Uterus (tissue), 3 donors: ENCODE measurements at regions not wholly inside any gene's neighbourhood (a gene's known extent, or its start where the extent isn't known, plus 50 kb on each side); places are given as distances from the start of the nearest gene placed in this dataset.

Experiments
- DNase-seq, 2 donors: peaks; one replicate each; pipeline ENCODE4 v3.0.0-alpha.2; 2019 to 2020
- H3K27ac ChIP-seq, 2 donors: fragments of 200-600 bp; sonication (generic); 1 replicate in 1 of 2; 2 replicates in 1 of 2; pipeline ENCODE4 v1.5.1; 2016 to 2018
- H3K27me3 ChIP-seq, 2 donors: fragments of 200-600 bp; sonication (generic); one replicate each; pipeline ENCODE4 v1.5.1; 2018 to 2019; ENCODE audit warnings: control low read depth in 1 of 2
- H3K36me3 ChIP-seq, 2 donors: fragments of 200-600 bp; sonication (generic); one replicate each; pipeline ENCODE4 v1.5.1; 2019; ENCODE audit warnings: control low read depth in 1 of 2
- H3K4me1 ChIP-seq, 2 donors: fragments of 200-600 bp; sonication (generic); one replicate each; pipeline ENCODE4 v1.5.1; 2018 to 2019; ENCODE audit warnings: control low read depth in 1 of 2
- H3K4me3 ChIP-seq, 2 donors: fragments of 200-600 bp; sonication (generic); 1 replicate in 1 of 2; 2 replicates in 1 of 2; pipeline ENCODE4 v1.5.1; 2018 to 2019; ENCODE audit warnings: mild to moderate bottlenecking in 1 of 2
- H3K9me3 ChIP-seq, 2 donors: fragments of 200-600 bp; sonication (generic); one replicate each; pipeline ENCODE4 v1.5.1; 2019; ENCODE audit warnings: control low read depth in 1 of 2
- CTCF ChIP-seq, 4 experiments: fragments of 200-600 bp in 2 of 4; fragments of 450-650 bp in 2 of 4; sonication (generic) in 2 of 4; IDR thresholded peaks; one replicate each; pipeline ENCODE4 v1.5.1; 2016 to 2019; ENCODE audit warnings: antibody characterized with exemption in 4 of 4, mild to moderate bottlenecking in 2 of 4, moderate library complexity in 1 of 4
- POLR2A ChIP-seq, 2 donors: fragments of 450-650 bp; IDR thresholded peaks; one replicate each; pipeline ENCODE4 v1.6.1; 2016; ENCODE audit warnings: antibody characterized with exemption in 2 of 2, mild to moderate bottlenecking in 1 of 2, moderate library complexity in 1 of 2
- intact Hi-C: fragments of 100-400 bp; cut with DNase I; formaldehyde crosslinking; loops from one replicate; pipeline ENCODE4 v1.15.1; 2023; ENCODE audit warnings: low total_unique reads
- donor health status: DM: yes; HTN: yes; CAD: no.

DNA sequence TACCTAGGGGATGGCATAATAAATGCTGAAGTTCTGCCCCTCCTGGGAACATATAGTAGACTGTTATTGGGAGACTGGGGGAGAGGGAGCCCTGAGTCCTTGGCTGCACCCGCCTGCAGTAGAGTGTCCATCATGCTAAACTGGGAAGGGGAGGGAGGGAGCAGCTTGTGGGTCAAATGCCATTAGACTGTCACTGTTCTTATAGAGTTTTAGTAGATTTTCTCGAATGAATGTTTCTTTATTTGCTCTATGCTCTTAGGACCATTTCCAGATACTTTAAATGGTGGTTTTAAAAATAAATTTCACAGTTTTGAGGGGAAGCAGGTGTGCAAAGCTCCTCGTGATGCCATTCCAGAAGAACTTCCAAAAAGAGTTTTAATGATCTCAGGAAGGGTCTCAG lies 111.6 kb upstream of the USP9X start:
- no peak for TF ChIP-seq POLR2A (IDR thresholded peaks at IDR 0.05)
- no peak for TF ChIP-seq CTCF (IDR thresholded peaks at IDR 0.05)
- H3K27ac ChIP-seq: no peak overlapping the region
- peaks cover 0 to 8% of the 10 kb centered on the region in 2 donors for H3K27me3 ChIP-seq
- intact Hi-C loops: no loop called here
- H3K4me1 ChIP-seq: no peaks in the 10 kb centered on the region
- no peaks in the 10 kb centered on the region for H3K36me3 ChIP-seq
- DNase-seq: no peak
- no peaks in the 10 kb centered on the region for H3K9me3 ChIP-seq
- H3K4me3 ChIP-seq: no peak overlapping the region

DNA sequence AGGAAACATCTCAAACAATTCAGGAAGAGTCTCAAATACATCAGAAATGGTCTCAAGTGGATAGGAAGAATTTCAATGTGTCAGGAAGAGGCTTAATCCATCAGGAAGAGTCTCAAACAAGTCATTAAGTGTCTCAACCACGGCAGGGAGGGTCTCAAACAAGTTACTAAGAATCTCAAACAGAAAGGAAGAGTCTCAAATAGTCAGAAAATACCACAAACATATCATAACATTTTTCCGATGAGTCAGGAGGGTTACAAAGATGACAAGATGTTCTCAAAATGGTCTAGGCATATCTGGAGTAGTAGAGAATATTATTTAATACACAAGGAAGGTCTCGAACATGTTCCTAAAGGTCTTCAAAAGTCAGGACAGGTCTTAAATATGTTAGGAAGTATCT lies 109.3 kb upstream of the USP9X start:
- H3K9me3 ChIP-seq: no peaks in the 10 kb centered on the region
- no peak for DNase-seq
- H3K27ac ChIP-seq: no peak overlapping the region
- no peaks in the 10 kb centered on the region for H3K36me3 ChIP-seq
- H3K27me3 ChIP-seq: peaks cover 0 to 8% of the 10 kb centered on the region in 2 donors
- TF ChIP-seq POLR2A (IDR thresholded peaks at IDR 0.05) (no peak), CTCF (IDR thresholded peaks at IDR 0.05) (no peak)
- no peak overlapping the region for H3K4me3 ChIP-seq
- intact Hi-C loops: no loop called here
- no peaks in the 10 kb centered on the region for H3K4me1 ChIP-seq

DNA sequence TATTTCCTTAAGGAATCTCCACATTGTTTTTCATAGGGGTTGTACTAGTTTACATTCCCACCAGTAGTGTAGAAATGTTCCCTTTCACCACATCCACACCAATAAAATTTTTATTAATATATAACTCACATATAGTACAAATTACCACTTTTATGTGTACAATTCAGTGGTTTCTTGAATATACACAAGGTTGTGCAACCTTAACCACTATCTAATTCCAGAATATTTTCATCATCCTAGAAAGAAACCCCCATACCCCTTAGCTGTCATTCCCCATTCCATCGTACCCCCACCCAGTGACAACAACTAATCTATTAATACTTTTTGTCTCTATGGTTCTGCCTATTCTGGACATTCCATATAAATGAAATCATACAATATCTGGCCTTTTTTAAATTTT lies 108.3 kb upstream of the USP9X start:
- Histone ChIP-seq H3K9me3 (no peaks in the 10 kb centered on the region), H3K4me3 (no peak overlapping the region), H3K27ac (no peak overlapping the region), H3K4me1 (no peaks in the 10 kb centered on the region), H3K27me3 (peaks cover 0 to 8% of the 10 kb centered on the region in 2 donors), H3K36me3 (no peaks in the 10 kb centered on the region)
- TF ChIP-seq POLR2A (IDR thresholded peaks at IDR 0.05) (no peak), CTCF (IDR thresholded peaks at IDR 0.05) (no peak)
- no peak for DNase-seq
- intact Hi-C loops: no loop called here

- DNase-seq: no peak
- intact Hi-C loops: no loop called here
Observed at GRCh38 chrX:40984962-40985361, 100.3 kb upstream of the USP9X start.

DNA sequence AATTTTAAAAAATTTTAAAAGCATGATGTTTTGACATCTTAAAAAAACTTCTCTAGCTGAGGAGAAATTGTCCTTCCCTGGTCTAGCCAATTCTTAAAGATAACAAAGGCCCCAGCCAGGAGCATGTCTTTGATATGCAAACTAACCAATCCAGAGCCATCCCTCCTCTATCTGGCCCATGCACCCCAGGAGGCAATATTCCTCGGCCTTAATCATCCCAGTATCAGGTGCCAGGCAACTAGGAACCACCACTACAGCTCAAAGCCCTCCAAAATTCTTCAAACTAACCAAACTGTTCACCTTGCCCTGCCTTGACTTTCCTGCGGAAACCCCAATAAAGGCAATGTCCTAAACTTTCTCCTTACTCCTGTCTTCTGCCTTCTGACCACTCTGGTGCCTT lies 97.8 kb upstream of the USP9X start:
- intact Hi-C loops: no loop called here
- H3K4me3 ChIP-seq: no peak overlapping the region
- DNase-seq: no peak

More at GRCh38 chrX:40984962-40985361, 100.3 kb upstream of the USP9X start:
- Histone ChIP-seq H3K4me3 (no peak overlapping the region), H3K9me3 (no peaks in the 10 kb centered on the region), H3K27ac (no peak overlapping the region), H3K27me3 (no peaks in the 10 kb centered on the region), H3K4me1 (no peaks in the 10 kb centered on the region), H3K36me3 (no peaks in the 10 kb centered on the region)
- TF ChIP-seq CTCF (IDR thresholded peaks at IDR 0.05) (no peak), POLR2A (IDR thresholded peaks at IDR 0.05) (no peak)

More for the DNA sequence above, 97.8 kb upstream of the USP9X start:
- Histone ChIP-seq H3K36me3 (no peaks in the 10 kb centered on the region), H3K4me1 (no peaks in the 10 kb centered on the region), H3K27me3 (no peaks in the 10 kb centered on the region), H3K27ac (no peak overlapping the region), H3K9me3 (no peaks in the 10 kb centered on the region)
- no peak for TF ChIP-seq CTCF (IDR thresholded peaks at IDR 0.05)
- TF ChIP-seq POLR2A (IDR thresholded peaks at IDR 0.05): no peak
